Endothelial cell of umbilical vein (primary cell): ENCODE measurements at regions not wholly inside any gene's neighbourhood (a gene's known extent, or its start where the extent isn't known, plus 50 kb on each side); places are given as distances from the start of the nearest gene placed in this dataset.

Experiments
- CTCF ChIP-seq, 2 donors: IDR thresholded peaks; 1 replicate in 1 of 2; 2 replicates in 1 of 2; pipeline ENCODE4 v1.5.1; 2011; ENCODE audit warnings: low read length in 2 of 2, mild to moderate bottlenecking in 2 of 2, moderate library complexity in 2 of 2, control low read depth in 1 of 2, inconsistent platforms in 1 of 2, low read depth in 1 of 2; ENCODE audit not compliant: insufficient read depth in 1 of 2; ENCODE audit errors: extremely low read depth in 1 of 2
- EZH2 ChIP-seq: IDR thresholded peaks from 2 replicates; pipeline ENCODE4 v1.6.1; 2012; ENCODE audit warnings: borderline replicate concordance, low read depth, mild to moderate bottlenecking, moderate library complexity, low read length, inconsistent platforms; ENCODE audit not compliant: severe bottlenecking
- FOS ChIP-seq: IDR thresholded peaks from 2 replicates; pipeline ENCODE4 v1.6.1; 2011; ENCODE audit warnings: mild to moderate bottlenecking, low read length, moderate library complexity, borderline replicate concordance; ENCODE audit not compliant: insufficient read depth
- MYC ChIP-seq: IDR thresholded peaks from one replicate; pipeline ENCODE4 v1.6.1; 2011; ENCODE audit warnings: mild to moderate bottlenecking, low read depth, low read length
- POLR2A ChIP-seq: IDR thresholded peaks from 2 replicates; pipeline ENCODE4 v1.6.1; 2012; ENCODE audit warnings: low read depth, mild to moderate bottlenecking, control low read depth, low read length
- POLR2AphosphoS5 ChIP-seq: IDR thresholded peaks from 2 replicates; pipeline ENCODE4 v1.6.1; 2012; ENCODE audit warnings: low read depth, mild to moderate bottlenecking, control low read depth, low read length, moderate library complexity; ENCODE audit not compliant: insufficient read depth
- TF ChIP-seq, protein P1 (sequence below): IDR thresholded peaks from 2 replicates; pipeline ENCODE4 v1.6.1; 2011; ENCODE audit not compliant: insufficient read depth, insufficient read length

GRCh38 chr1:60245324-60245723 lies 171.8 kb upstream of the C1orf87 start:
- TF ChIP-seq CTCF (IDR thresholded peaks at IDR 0.05; ENCODE audit: extremely low read depth in 1 of 2, insufficient read depth in 1 of 2, low read depth in 1 of 2, low read length in 2 of 2) (no peak), EZH2 (no peak), POLR2A (no peak), POLR2AphosphoS5 (no peak), FOS (no peak), MYC (no peak)
- TF ChIP-seq, protein P1, sequence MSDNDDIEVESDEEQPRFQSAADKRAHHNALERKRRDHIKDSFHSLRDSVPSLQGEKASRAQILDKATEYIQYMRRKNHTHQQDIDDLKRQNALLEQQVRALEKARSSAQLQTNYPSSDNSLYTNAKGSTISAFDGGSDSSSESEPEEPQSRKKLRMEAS, result no peak
